NCI-H2227 (cell line): ENCODE measurements at regions not wholly inside any gene's neighbourhood (a gene's known extent, or its start where the extent isn't known, plus 50 kb on each side); places are given as distances from the start of the nearest gene placed in this dataset.
A peak's percentile ranks its signal among the peaks of the same experiment; 100 is the strongest.

ENCODE experiments used
- DNase-seq: peaks from one replicate; lab custom pipeline; 2025; ENCODE audit not compliant: unreplicated experiment; lab: John Stamatoyannopoulos, UW

GRCh38 chr4:53920883-53921282 lies 143.5 kb downstream of the CHIC2 start:
- no peak for DNase-seq

- no peak for DNase-seq
Observed at GRCh38 chr4:53920116-53920515, 144.3 kb downstream of the CHIC2 start.

- DNase-seq = no peak
Observed at GRCh38 chr4:53919535-53919934, 144.9 kb downstream of the CHIC2 start.

GRCh38 chr4:53917729-53918128 lies 146.7 kb downstream of the CHIC2 start:
- no peak for DNase-seq

GRCh38 chr4:53916431-53916889 lies 147.9 kb downstream of the CHIC2 start:
- DNase-seq = no peak

GRCh38 chr4:53914313-53915016 lies 149.9 kb downstream of the CHIC2 start:
- DNase-seq = no peak

- no peak for DNase-seq
Observed at GRCh38 chr4:53913771-53914170, 150.6 kb downstream of the CHIC2 start.

GRCh38 chr4:53912766-53913497 lies 151.5 kb downstream of the CHIC2 start:
- no peak for DNase-seq

- peak; percentile 57 for DNase-seq
Observed at GRCh38 chr4:53908661-53909078, 155.7 kb downstream of the CHIC2 start.

GRCh38 chr4:53907772-53908171 lies 156.6 kb downstream of the CHIC2 start:
- DNase-seq = no peak

- no peak for DNase-seq
Observed at GRCh38 chr4:53906606-53907190, 157.7 kb downstream of the CHIC2 start.

GRCh38 chr4:53905941-53906377 lies 158.4 kb downstream of the CHIC2 start:
- peak; percentile 3 for DNase-seq

GRCh38 chr4:53905276-53905940 lies 159.0 kb downstream of the CHIC2 start:
- no peak for DNase-seq

- DNase-seq = no peak
Observed at GRCh38 chr4:53902786-53903185, 161.6 kb downstream of the CHIC2 start.

- DNase-seq = no peak
Observed at GRCh38 chr4:53900271-53900649, 164.1 kb downstream of the CHIC2 start.

- no peak for DNase-seq
Observed at GRCh38 chr4:53899586-53900270, 164.7 kb downstream of the CHIC2 start.

GRCh38 chr4:53895137-53895536 lies 169.3 kb downstream of the CHIC2 start:
- DNase-seq = no peak

- no peak for DNase-seq
Observed at GRCh38 chr4:53890461-53890860, 173.9 kb downstream of the CHIC2 start.

GRCh38 chr4:53889326-53890055 lies 174.9 kb downstream of the CHIC2 start:
- DNase-seq = no peak

- no peak for DNase-seq
Observed at GRCh38 chr4:53886090-53886489, 178.3 kb downstream of the CHIC2 start.
